Fibroblast of skin of abdomen (primary cell): ENCODE measurements at regions not wholly inside any gene's neighbourhood (a gene's known extent, or its start where the extent isn't known, plus 50 kb on each side); places are given as distances from the start of the nearest gene placed in this dataset.
"Not testable (repeated sequence)": the region's sequence is repeated elsewhere in the genome, so short reads cannot be mapped to it uniquely, and the experiment has no call there.

Experiments
- DNase-seq: peaks from one replicate; pipeline ENCODE4 v3.0.0-alpha.2; 2013

DNA sequence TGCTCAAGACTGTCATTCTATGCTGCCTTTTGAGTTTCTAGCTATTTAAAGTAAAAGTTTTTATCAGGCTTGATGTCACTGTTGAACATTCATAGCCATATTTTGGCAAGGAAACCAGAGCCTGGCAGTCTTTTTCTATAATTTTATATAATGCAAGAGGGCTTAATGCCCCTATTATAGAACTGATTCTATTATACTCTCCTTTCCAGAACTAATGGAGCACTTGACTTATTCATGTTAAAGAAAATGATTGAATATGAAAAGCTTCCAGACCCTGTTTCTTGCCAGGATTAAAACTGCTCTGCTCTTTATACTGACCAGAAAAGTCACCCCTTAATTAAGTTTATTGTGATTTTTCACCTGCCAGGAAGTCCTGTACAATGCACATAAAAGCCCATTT lies 337.6 kb upstream of the CHRM2 start:
- DNase-seq: no peak

DNA sequence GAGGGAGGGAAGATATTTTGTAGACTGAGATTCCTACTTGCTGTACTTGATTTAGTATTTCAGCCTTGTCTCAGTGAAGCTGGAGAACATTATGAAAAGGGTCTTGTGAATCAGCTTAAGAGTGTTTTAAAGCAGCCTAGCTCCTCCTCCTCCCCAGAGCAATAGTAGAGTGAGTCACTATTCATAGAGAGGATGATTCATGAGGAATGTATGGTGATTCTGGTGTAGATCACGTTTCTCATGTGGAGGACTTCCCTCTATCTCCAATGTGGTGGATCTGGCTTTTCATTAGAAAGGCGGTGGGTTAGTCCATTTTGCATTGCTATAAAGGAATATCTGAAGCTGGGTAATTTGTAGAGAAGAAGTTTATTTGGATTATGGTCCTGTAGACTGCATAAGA lies 340.1 kb upstream of the CHRM2 start:
- DNase-seq: peak; percentile 89

DNA sequence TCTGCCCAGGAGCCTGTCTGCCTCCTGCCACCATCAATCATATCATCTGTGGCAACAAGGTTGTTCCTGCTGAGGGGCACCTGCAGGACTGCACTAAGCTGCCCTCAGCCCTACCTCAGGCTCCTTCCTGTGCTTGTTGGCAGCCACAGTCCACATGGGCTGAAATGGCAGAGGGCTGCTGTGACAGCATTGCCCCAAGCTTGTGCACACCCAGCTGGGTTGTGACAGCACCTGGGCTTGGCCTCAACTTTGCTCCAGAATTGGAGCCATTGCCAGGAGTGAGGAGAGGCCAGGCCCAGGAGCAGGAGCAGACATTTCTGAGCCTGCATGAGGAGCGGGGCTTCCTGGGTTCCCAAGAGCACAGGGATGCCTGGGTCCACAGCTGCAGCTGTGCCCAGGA lies 340.9 kb upstream of the CHRM2 start:
- DNase-seq: no peak

DNA sequence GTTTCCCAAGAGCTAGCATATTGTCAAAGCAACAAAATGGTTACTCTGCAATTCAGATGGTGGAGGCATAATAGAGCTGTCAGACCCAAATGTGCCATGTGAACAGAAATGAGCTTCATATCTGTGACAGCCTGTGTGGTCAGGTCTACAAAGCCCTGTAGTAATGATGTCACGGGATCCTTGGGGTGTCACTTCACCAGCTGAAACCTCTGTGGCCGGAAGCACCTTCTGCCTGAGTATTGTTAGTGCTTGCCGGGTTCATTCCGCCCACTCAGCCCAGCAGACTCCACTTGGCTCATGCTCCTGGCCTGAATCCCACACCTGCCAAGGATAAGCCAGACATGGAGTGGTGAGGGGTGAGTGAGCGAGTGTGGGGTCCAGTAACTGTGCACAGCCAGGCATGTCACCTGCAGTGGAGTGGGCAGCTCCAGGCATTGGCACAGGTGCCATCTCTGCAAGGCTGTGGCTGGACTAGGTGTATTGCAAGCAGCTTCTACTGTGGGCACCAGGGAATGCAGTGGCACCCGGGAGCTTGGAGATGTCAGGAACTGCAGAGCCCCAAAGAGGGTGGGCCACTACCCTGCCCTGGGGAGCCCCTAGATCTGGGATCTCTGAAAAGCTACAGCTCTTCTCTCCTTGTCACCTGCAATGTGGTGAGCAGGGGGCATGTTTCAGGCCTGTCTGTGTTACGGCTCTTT lies 341.9 kb upstream of the CHRM2 start:
- no peak for DNase-seq

DNA sequence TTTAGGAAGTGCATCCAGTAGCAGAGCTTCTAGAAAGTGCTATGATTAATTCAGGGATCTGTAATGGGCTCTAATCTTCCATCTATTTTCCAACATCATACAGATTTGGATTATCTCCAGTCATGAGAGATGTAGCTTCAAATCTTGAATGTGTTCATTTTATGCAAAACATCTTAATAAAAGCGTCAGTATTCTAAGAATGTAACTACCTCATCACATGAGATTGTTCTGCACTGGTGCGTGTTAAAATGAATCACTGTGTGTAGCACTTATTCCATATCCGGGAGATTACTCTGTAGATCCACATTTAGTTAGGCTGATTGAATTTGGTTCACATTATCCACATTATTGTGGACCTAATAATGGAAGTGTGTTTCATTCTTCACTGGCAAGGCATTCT lies 344.9 kb upstream of the CHRM2 start:
- peak; percentile 70 for DNase-seq

DNA sequence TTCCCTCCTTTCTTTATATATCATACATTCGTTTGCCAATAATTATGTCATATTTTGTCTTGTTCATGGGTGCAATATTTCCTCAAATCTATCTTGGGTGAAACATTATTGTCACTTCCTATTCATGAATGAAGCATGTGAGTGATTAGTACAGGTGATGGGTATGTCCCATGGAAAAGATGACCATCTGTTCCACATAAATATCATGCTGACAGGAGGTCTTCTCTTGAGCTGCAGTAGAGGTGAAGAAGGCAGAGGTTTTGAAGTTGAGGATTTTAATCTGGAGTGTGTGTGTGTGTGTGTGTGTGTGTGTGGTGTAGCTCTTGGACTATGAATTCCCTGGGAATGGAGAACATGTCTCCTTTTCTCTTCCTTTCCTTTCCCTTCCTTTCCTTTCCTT lies 350.5 kb upstream of the CHRM2 start:
- no peak for DNase-seq

DNA sequence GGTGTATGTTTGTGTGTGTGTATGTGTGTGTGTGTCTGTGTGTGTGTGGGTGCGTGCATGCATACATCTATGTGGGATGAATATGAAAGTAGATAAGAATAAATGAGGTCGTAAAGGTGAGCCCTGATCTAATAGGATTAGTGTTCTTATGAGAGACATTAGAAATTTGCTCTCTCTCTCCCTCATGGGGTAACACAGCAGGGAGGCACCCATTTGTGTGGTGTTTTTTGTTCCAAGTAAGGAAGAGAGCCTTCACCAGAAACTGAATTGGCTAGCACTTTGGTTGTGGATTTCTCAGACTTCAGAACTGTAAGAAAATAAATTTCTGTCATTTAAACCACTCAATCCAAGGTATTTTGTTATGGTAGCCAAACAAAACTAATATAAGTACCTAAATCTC lies 353.7 kb upstream of the CHRM2 start:
- DNase-seq: no peak

DNA sequence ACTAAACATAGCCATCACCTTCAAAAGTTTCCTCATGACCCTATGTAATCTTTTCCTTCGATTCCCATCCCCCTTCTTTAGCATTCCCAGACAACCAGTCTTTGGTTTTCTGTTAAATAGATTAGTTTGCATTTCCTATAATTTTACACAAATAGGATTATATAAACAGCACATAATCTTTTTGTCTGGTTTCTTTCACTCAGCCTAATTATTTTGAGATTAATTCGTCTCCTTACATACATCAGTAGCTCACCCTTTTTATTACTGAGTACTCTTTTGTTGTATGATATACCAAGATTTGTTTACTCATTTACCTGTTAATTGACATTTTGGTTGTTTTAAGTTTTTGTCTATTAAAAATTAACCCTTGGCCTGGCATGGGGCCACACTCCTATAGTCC lies 354.7 kb upstream of the CHRM2 start:
- no peak for DNase-seq

DNA sequence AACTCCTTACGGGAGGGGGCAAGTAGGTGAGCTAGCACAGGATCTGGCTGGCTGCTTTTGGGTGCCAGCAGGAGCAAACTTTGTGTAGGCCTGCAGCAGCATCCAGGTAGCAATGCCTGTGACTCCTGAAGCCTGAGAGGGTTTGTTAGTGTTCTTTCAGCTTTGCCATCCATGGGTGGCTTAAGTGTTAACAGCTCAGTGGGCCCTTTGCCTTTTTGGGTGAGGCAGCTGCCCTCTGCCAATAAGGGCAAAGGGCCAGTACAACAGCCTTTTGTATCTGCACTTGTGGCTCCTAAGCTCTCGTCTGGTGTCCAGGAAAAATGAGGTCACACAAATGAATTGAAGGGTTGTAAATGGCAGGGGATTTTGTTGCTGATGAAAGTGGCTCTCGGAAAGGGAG lies 359.0 kb upstream of the CHRM2 start:
- no peak for DNase-seq

DNA sequence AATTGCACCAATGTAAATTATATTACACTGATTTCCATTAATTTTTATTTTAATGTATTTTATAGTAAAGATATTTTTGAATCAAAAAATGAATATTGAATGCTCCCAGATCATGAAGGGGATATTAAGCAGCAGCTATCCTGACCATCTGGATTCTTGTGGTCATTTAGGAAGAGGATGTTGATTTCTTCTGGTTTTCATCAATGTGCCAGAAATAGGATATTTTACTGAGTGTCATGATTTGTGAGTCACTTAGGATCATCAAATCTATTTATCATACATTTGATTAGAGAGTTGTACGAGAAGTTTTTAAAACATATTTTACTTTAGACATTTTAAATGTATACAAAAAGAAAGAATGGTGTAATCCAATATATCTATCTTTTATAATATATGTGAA lies 366.3 kb upstream of the CHRM2 start:
- peak; percentile 4 for DNase-seq

DNA sequence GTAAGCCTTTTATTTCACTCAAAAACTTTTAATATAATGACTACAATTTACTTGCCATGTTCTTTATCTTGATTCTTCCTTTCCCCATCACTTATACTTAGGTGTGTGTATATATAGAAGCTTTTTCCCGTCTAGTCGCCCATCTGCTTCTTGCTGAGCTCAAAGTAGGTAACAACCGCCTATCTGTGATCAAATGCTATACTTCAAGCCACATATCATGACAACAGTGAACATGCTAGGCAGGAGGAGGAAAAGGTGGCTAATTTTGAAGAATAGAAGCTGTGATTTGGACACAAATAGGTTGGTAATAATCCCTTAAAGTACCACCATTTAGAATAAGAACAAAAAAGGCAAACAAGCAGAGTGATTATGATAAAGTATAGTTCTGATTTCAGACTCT lies 367.3 kb upstream of the CHRM2 start:
- DNase-seq: no peak

DNA sequence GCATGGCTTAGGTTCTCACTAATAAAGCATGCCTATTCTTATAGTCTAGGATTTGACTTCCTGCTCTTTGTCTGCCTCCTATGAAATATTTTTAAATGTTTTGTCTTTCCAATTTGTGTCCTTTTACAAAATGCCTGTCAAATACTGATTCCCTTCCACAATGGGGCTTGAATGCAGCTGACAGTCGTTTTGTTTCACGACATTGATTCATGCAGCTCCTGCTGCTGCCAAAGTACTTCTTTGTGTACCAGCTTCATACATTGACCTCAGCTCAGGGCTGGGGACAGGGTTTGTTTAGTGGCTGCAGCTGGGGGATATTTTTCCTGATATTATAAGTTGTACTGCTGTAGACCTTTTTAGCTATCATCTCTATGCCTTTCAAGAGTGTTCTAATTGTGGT lies 371.9 kb upstream of the CHRM2 start:
- no peak for DNase-seq

DNA sequence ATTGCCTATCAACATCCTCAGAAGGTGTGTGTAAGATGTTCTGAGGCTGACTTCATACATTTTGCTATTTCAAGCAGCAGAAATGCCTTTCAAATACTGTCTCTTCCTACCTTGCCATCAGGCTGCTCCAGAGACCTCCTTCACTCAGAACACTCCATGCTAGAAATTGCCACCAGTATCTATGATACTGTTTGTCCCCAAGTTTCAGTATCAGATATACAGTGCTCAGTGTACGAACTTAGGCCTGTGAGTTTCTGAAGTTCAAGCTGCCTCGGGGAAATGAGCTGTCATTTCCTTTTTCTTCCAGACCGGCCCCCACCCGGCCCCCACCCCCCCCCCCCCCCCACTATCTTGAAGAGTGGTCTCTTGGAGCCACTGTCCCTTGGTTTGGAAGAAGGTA lies 373.4 kb upstream of the CHRM2 start:
- DNase-seq: no peak

DNA sequence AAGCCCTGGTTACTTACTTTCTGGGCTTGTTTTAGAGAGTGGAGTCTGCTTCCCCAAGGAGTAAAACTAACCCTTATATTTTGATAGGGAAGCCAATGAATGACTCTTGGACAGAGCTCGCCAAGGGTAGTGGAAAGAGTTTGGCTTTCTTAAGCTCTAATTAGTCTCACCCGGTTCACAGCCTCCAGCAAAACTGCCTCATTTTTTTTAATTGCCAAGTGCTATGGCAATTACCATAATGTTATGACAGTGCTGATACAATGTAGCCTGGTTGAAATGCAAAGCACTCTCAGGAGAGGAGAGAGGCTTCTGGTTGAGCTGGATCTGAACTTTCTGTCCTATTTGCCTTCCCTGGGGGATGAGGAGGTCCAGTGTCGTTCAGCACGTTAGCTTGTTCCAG lies 376.1 kb upstream of the CHRM2 start:
- DNase-seq: no peak

DNA sequence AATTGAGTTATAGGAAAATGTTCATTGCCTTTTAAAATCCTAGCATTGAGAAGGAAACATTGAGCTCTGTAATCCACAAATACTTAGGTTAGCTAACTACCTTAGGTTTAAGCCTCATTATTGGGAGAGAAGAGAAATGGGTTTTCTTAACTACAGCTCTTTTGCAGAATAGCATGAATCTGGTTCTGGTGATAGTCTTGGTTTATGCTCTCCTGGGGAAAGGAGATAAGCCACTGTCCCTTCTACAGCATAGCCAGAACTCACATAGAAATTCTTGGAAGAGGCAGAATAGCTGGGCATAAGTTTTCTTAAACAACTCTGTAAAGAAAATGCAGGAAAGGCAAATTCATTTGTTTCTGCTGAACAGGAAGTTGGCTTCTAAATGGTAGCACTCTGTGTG lies 378.6 kb upstream of the CHRM2 start:
- DNase-seq: no peak

DNA sequence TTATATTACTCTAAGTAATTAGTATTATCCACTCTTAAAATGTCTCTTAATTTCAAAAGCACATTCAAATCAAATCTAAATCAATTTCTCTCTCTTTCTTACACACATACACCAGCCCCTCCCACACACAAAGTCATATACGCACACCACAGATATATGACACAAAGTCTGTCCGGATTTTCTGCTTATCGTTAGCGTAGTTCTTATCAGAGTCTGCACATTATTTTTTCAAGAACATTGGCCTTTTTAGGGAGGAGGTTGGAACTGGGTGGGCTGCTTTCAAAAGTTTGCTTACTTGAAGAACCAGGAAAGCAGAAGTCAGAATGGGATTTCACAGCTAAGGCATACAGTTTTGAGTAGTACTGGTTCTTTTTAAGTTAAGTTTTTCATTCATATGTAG lies 387.6 kb upstream of the CHRM2 start:
- DNase-seq: no peak

DNA sequence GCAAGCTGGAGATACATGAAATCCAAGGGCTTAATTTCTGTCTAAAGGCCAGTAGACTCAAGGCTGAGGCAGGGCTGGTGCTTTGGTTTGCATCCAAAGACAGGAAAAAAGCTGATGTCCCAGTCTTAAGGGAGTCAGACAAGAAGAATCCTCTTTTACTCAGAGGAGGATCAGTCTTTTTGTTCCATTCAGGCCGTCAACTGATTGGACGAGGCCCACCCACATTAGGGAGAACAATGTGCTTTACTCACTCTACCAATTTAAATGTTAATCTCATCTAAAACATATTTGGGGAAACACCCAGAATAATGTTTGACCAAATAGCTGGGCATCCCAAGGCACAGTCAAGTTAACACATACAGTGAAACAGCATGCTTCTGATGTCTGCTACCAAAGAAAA lies 388.5 kb upstream of the CHRM2 start:
- no peak for DNase-seq

DNA sequence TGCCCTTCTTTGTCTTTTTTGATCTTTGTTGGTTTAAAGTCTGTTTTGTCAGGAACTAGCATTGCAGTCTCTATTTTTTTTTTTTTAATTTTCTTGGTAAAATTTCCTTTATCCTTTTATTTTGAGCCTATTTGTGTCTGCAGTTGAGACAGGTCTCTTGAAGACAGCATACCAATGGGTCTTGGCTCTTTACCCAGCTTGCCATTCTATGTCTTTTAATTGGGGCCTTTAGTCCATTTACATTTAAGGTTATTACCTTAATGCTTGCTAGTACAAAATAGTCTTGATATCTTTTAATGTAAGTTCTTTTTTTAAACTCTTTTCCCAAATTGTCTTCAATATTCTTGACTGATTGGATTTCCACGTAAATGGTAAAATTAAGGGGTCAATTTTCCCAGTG lies 398.3 kb upstream of the CHRM2 start:
- DNase-seq: no peak

DNA sequence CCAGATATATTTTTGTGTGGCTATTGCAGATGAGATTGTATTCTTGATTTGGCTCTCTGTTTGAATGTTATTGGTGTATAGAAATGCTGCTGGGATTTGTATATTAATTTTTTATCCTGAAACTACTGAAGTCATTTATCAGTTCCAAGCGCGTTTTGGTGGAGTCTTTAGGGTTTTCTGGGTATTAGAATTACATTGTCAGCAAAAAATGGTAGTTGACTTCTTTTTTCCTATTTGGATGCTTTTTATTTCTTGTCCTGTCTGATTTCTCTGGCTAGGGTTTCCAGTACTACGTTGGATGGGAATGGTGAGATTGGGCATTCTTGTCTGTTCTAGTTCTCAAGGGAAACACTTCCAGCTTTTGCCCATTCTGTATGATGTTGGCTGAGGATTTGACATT lies 415.5 kb upstream of the CHRM2 start:
- no peak for DNase-seq

DNA sequence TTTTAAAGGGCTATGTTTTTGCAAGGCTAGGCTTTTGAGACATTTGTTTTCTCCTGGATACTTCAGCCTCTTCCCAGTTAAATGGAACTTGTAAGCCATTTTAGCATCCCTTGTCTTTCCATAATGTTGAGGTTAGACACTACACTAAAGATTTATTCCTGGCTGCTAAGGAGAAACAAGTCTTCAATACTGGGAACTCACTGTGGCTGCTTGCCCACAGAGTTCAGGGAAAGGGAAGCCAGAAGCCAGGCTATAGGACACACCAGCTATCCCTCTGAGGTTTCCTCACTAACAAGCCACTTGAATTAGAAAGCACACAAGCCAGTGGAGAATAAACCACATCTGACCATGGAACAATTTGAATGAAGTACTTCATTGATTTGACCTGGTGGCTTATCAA lies 421.7 kb upstream of the CHRM2 start:
- DNase-seq: no peak

DNA sequence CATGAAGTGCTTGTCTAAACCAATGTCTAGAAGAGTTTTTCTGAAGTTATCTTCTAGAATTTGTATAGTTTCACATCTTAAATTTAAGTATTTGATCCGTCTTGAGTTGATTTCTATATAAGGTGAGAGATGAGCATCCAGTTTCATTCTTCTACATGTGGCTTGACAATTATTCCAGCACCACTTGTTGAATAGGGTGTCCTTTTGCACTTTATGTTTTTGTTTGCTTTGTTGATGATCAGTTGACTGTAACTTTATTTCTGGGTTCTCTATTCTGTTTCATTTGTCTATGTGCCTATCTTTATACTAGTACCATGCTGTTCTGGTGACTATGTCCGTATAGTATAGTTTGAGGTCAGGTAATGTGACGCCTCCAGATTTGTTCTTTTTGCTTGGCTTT lies 426.6 kb upstream of the CHRM2 start:
- DNase-seq: no peak

DNA sequence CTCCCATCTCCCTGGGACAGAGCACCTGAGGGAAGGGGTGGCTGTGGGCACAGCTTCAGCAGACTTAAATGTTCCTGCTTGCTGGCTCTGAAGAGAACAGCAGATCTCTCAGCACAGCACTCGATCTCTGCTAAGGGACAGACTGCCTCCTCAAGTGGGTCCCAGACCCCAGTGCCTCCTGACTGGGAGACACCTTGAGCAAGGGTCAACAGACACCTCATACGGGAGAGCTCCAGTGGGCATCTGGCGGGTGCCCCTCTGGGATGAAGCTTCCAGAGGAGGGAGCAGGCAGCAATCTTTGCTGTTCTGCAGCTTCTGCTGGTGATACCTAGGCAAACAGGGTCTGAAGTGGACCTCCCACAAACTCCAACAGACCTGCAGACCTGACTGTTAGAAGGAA lies 436.7 kb upstream of the CHRM2 start:
- not testable (repeated sequence) for DNase-seq

DNA sequence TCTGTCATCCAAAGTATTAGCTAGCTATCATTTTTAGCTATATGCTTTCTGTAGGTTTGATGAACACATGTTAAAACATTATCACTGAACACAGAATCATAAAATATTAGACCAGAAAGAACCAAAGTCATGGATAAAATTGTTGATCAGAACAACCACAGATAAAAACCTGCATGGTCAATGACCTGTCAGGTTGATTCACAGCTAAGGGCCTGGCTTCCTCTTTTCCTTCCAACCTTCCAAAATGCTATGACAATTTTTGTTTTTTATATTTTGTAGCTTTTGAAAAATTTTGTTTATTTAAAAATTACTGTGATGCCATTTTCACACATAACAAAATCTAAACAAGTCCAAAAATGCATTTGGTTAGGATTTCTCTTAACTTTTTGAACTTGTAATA lies 444.4 kb upstream of the CHRM2 start:
- DNase-seq: no peak

DNA sequence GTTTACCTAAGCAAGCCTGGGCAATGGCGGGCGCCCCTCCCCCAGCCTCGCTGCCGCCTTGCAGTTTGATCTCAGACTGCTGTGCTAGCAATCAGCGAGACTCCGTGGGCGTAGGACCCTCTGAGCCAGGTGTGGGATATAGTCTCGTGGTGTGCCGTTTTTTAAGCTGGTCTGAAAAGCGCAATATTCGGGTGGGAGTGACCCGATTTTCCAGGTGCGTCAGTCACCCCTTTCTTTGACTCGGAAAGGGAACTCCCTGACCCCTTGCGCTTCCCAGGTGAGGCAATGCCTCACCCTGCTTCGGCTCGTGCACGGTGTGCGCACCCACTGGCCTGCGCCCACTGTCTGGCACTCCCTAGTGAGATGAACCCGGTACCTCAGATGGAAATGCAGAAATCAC lies 442.6 kb upstream of the MTPN start:
- DNase-seq: not testable (repeated sequence)

DNA sequence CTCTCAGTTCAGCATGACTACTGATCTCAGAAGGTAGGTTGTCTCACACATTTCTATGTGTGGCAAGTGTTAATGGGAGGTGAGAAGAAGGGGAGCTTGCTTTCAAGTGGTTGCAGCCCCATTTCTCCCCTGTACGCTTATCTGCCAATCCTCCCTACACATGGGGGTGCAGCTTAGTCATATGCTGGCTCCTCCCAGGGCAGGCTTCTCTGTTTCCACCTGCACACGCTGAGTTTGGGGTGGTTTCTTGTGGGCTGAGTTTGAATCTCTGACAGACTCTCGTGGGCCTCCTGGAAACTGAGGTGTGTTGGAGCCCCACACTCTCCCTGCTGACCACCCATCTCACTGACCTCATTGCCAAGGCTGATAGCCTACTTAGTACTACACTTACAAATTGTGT lies 435.8 kb upstream of the MTPN start:
- DNase-seq: no peak
